NB4 (cell line): ENCODE measurements at regions not wholly inside any gene's neighbourhood (a gene's known extent, or its start where the extent isn't known, plus 50 kb on each side); places are given as distances from the start of the nearest gene placed in this dataset.

ENCODE experiments used
- CTCF ChIP-seq: IDR thresholded peaks from one replicate; pipeline ENCODE4 v1.5.1; 2012; ENCODE audit warnings: low read depth, low read length
- MAX ChIP-seq: IDR thresholded peaks from 2 replicates; pipeline ENCODE4 v1.6.1; 2011; ENCODE audit warnings: low read depth, low read length
- MYC ChIP-seq: IDR thresholded peaks from 2 replicates; pipeline ENCODE4 v1.6.1; 2011; ENCODE audit warnings: low read depth, low read length

- no peak for TF ChIP-seq CTCF
- no peak for TF ChIP-seq MAX
- no peak for TF ChIP-seq MYC
Measured at GRCh38 chr15:67907184-67907723, 67.4 kb upstream of the RNU6-1 start.
